ENCODE measurements at regions not wholly inside any gene's neighbourhood (a gene's known extent, or its start where the extent isn't known, plus 50 kb on each side); places are given as distances from the start of the nearest gene placed in this dataset.

DNA sequence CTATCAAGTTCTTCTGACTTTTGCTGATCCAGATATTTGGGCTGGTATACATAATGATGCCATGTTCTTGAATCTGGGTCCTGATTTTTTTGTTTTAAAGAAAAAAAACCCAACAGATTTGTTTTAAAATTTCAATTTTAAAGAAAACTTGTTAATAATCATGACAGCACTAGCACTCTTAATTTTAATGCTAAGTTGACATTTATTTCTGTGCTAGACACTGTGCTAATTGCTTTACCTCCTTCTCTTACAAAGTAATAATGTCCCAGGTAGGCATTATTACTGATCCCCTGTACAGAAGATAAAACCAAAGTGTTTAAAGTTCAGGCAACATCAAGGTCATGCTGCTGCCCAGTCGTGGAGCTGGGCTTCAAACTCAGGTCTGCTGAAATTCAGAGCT lies 101.9 kb downstream of the ZNF608 start:
- DNase-seq = no peak

DNA sequence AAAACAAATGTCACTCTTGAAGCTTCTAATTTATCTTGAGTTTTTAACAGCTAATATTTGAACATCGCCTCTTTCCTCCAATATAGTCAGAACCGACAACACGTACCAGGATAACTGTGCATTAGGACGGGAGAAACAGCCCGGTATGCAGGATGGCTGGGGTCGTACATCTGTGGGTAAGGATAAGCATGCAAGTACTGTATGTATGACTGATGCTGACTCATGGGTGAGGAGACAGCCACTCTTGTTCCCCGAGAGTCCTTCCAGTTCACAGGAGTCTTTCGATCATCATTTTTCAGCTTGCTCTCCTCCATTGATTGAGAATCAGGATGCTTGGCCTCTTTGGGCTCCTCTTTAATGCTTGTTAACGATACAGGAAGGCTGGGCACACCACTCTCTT lies 102.3 kb downstream of the ZNF608 start:
- DNase-seq = no peak

DNA sequence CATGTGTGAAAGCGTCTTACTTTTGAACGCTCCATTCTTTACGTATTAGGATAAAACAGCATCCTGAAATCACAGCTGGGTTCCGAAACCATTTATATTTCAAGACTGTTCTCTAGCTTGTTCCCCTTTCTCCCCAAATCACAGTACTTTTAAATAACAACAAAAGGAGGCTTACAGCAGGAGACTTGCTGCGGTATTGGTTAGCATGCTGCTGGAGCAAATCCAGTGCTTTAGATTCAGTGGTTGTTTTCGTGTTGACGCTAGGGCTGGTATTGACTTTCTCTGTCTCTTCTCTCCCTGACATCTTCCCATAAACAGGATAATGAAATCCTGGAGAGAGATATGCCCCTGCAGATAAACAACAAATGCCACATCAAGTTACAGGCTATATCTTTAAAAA lies 103.1 kb downstream of the ZNF608 start:
- DNase-seq = no peak

DNA sequence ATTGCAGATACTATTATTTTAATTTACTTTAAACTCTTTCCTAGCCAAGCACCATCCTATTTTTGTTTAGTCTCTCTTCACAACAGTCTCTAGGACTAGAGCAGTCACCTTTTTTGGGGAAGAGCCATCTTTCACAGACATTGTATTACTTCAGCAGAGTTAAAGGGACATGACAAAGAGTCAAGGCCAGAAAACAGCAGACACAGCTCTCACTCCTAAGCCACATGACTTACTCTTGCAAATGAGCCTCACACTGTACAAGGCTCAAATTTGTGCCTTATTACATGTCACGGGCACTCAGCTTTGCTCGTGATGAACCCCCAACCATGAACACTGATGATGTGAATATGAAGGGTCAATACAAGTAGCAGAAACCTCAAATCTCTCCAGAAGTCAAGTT lies 104.3 kb downstream of the ZNF608 start:
- no peak for DNase-seq

DNA sequence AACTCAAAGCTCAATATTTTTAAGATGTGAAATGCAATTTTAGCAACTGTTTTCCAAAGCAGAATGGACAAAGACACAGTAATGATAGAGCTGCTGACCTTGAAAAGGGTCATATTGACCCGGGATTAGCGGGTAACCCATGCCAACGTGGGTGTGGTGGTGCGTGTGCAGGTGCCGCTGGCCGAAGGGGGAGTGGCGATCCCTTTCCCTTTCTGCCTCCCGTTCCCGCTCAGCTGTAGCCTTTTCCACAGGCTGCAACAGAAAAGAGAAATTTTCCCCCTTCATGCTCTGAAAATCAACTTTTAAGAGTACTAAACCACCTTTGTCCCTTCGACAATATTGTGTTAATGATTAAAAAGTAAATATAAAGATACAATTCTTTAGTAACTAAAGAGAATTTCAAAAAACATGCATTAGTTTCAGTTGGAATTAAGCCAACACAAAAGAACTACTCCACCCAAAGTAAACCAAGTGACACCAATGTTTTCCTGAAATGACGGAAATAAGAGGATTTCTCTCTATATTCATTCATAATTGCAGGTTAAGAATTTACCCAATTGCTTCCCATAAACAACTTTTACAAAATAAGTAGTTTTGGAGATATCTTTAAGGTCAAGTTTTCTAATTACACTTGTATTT lies 105.2 kb downstream of the ZNF608 start:
- no peak for DNase-seq

DNA sequence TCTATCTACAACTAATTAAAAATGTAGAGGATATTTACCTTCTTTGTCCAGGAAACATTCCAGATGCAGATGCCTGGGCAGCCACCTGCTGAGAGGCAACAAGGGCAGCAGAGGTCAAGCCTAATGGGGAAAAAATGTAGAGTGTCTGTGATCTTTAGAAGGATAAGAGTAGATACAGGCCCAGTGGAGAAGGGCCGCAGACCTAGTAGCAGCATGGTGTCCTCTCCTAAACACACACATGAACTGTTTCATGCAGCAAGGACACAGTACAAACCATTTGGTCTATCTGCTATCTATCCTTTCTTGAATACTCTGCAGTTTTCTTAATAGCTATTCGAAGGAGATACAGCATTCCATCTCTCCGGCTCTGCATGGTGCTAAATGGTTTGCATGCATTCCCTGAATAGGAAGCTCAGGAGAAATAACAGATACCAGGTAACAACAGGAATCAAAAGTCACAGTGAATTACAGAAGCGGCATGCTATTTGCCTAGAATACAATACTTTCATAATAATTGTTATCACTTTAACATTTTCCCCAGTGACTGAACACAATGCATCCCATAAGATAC lies 107.3 kb downstream of the ZNF608 start:
- DNase-seq = no peak

DNA sequence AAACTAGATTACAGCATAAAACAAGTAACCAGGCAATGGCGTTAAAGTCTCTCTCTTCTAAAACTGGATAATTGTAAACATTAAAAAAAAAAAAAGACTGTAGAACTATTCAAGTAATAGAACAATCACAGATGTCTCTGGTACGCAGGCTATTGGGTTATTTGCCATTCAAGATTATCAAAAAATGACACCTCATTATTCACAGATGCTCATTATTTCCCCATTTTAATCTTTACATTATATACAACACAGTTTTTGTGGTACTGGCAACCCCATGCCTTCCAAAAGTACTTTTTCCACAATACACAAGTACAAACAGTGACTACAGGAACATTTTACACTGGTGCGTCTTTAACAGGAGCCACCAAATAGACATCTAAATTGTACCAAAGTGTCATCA lies 109.4 kb downstream of the ZNF608 start:
- no peak for DNase-seq

DNA sequence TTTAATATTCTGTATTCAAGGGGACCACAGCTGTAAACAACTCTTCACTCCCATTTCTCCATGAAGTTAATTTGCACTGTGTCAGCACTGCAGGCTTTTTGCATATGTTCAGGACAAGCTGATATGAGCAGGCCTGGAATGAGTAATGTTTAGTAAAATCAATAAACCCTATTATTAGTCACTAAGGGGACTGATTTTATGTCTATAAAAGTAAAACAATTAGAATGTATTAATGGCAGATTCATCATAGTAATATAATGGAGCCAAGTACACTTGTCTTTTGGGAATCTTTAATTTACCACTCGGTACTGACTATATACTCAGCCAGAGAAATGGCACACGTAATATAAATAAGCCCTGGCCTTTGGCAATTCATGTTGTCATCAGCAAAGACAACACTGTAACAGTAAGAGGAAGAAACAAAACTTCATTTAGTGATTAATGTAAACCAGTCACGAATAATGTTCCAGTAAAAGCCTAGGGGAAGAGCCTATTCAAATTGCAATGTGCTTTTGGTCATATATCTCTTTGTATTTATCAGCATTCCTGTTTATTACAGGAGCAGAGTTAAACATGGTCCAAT lies 111.6 kb downstream of the ZNF608 start:
- no peak for DNase-seq

DNA sequence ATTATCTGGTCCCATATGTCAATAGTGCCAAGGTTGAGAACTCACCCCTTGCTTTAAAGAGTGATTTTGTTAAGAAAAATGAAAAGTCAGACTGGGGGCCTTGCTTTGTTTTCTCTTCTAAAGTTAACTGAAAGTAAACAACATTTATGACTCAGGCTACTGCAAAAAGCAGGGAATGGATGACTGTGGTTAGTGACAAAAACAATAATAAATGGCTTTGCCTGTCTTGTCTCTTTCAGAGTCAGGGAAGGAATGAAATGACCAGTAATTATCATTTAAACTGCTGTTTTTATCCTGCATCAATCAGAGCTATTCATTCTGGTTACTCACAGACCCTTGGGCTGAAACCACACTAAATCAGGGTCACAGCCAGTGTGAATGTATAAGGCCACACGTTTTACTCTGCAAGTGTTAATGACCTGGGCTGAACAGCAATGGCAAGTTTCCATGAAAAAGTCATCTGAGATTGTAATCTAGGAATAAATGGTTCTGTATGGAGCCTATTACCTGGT lies 112.2 kb downstream of the ZNF608 start:
- DNase-seq = no peak

DNA sequence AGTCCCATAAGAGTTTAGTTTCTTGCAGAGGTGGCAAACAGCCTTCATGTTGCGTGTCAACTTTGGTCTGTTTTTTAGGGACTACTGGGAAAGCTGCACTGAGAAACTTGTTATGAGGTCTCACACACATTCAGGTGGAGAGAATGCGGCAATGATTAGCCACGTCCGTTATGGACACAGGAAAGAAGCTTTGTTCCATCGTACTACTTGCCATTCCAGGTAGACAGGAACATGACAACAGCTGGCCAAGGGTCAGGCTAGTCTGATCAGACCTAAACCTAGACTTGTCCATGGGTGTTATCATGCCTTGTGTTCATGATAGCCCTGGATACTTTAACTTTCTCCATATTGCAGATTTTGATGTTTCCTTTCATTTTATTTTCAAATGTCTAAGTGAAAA lies 113.2 kb downstream of the ZNF608 start:
- no peak for DNase-seq

DNA sequence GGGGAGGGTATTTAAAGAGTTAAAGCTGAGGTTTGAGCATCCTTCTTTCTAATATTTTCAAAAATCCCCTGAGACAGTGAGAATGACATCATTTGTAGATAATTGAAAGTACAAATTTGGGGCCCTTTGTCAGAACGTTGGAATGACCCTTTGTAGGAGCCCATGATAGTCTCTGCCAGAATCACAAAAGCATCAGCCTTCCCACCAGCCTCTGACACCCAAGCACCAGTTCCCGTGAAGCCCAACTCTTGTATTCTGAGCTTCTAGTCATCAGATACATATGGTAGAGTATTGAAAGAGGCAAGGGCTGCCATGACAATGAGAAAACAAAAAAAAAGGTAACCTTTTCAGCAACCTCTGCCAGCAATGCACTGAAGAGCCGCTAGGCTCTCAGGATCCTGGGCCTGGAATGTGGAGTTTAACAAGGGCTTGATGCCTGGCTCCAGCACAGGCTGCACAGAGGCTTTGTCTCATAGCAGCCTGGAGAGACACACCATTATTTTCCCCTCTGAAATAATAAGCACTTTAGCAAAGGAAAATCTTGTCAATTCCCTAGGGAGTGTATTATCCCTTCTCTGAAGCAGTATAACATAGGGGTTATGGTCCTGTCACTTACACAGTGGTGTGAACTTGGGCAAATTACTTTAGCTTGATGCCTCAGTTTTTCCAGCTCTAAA lies 114.4 kb downstream of the ZNF608 start:
- DNase-seq = peak; percentile 25

DNA sequence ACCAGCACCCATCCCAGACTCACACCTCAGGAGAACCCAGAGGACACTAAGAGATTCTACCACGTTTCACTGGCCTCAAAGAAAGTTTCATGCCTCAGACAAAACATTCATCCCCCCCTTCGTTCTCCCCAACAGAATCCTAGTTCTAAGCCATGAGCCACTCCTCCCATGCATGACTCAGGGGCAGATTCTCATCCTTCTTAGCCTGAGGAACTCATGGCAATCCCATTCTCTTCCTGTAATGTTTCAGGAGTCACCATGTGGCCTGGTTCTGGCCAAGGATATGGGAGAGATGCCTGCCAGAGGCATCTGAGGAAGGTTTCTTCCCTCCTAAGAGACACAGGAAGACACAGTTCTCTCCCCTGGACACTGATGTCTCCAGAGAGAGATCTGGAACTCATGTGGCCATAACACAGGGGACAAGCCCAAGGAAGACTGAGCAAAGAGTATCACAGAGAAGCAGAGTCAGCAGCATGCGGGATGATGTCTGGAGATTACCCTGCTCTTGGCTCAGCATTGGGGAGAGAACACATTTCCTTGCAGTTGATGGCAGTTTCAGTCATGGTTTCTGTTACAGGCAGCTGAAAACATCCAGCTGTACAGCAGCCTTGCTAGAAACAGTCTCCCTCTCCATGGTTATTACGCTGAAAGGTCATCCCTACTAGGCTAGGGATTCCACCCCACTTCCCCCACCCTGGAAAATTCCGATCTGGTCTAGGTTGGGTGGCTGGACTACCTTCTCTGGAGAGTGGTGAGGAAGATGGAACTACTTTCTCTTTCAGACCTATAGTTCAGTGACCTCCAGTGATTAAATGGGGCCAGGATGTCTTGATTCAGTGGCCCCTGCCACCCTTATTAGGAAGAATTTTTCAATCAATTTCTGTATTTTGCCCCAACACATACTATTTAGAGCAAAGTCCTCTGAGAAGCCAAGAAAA lies 115.4 kb downstream of the ZNF608 start:
- no peak for DNase-seq

DNA sequence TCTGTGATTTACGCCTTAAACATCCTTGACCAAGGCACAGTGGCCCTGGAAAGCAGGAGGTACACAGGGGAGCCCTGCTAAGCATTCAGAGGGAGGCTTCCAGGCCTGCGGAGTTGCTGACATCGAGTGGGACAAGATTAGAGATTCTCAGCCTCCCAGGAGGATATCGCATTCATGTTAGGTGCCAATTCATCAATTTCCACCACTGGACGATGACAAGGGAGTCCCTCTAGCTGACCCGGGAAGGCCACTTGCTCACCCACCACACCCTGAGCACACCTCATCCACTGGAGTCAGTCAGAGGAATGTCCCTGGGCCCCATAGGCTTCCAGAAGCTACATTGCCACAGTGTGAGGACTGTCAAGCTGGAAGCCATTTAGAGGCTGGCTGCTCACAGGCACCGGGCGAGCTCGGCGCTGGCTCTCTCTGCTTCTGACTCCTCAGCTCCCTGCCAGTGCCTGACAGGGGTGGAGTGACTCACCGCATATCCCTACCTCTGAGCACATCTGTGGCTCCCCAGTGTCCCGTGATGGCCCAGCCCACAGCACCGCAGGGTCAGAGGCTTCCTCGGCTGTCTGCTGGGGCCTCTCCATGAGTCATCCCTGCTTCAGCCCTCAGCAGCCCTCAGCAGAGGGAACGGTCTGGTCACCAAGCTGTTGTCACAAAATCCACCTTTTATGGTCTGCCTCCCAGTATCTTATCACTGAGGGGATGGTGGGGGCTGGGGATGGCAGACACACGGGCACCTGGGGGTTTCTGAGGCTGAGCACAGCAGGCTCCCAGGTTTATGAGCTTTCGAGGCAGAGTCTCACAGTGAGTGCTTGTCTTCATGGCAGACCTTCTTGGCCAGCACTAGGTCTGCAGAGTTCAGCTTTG lies 117.5 kb downstream of the ZNF608 start:
- DNase-seq = peak; percentile 7

DNA sequence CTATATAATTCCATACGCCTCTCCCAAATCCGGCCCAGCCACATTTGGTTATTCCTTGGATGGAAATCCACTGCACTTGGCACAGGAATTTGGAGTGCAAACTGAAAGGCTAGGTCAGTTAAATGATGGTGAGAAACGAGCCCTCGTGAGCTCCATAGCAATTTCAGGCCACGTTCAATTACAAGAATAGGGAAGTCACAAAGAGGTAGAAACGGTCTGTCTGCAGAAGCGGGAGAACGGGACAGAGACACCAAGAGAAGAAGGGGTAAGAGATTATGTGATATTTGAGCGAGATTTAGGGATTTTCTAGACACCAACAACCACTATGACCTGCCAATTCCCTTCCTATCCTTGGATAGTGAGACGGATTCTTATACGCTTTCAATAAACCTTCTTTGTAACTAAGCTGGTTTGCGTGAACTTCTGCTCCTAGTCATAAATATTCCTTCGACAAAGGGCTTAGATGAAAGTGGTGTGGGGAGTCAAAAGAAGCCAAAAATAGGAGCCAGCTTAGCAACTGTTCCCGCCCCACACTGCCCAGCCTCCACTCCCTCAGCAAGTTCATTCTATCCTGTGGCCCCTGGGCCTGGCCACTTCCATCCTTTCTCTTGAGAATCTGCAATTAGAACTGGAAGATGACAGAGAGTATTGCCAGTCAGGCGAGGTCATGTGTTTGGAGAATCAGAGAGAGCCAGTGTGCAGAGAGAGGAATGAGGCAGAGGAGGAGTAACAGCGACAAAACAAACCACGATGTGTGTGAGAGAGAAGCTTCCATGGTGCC lies 118.4 kb downstream of the ZNF608 start:
- no peak for DNase-seq

DNA sequence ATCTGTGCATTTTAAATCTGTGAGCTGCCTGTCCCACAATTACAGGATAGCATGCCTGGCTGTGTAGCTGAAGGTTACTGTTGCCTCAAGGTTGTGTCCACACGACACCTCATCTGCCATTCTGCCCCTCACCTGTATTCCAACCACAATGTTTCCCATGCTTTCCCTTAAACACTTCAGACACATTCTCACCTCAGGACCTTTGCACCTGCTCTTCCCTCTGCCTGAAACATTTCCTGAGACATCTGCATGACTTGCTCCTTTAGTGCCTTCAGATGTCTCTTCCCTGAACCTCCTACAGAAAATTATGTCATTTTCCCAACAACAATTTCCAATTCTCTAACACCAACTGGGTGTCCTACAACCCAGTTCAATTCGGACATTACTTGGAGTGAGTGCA lies 120.4 kb downstream of the ZNF608 start:
- no peak for DNase-seq

DNA sequence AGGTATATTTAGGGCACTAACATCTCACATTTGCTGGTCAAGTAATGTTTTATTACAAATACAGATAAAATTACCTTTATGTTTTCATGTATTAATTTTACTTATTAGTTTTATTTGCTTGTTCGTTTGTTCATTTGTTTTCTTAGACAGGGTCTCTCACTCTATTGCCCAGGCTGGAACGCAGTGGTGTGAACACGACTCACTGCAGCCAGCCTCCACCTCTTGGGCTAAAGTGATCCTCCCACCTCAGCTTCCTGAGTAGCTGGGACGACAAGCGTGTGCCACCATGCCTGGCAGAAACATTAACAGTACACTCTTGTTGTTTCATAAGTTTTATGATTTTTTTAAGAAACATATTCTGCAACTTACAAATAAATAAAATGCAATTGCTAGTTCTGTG lies 123.2 kb downstream of the ZNF608 start:
- no peak for DNase-seq

DNA sequence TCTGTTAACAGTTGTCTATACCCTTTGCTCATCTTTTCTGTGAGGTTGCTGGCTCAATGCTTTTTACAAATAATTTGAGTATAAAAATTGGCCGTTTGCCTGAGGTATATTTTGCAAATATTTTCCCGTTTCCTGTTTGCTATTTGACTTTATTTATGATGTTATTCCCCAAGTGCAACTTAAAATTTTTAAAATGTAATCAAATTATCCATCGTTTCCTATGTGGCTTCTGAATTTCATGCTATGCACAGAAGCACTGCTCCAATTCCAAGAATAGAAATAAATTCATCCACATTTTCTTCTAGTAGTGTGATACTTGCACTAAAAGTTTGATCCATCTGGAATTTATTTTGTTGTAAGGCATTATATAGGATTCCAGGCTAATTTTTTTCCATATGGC lies 123.6 kb downstream of the ZNF608 start:
- no peak for DNase-seq

DNA sequence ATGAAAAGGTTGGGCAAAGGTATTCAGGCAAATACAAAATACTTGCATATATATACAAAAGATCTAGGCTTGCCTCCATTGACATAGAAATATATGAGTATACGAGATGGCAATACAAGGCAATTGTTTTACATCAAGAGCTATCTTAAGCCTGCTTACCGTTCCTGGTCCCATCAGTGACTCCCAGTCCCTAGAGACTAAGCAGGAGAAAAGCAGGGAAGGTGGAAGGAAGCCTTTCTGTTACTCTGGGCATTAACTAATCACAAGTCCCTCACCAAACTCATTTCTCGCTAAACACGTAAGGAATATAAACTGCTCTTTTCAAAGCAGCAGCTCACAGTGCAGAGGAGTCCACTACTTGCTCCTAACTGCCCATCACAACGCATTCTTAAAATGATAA lies 125.2 kb downstream of the ZNF608 start:
- no peak for DNase-seq

DNA sequence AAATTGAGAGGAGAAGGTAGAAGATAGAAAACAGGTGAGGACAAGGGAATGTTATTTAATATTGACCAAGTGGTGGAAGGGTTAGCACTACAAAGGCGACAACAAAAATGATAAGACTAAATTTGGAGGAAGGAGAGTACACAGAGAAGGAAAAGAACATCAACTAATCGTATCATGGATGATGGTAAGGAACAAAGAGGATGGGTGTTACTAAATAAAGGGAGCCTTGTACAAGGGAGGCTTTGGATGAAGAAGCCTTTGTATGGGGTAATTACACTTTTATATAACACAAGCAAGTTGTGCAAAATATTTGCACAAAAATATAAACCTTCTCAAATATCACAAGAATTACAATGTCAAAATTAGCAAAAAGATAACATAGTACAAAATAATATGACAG lies 125.7 kb downstream of the ZNF608 start:
- no peak for DNase-seq

DNA sequence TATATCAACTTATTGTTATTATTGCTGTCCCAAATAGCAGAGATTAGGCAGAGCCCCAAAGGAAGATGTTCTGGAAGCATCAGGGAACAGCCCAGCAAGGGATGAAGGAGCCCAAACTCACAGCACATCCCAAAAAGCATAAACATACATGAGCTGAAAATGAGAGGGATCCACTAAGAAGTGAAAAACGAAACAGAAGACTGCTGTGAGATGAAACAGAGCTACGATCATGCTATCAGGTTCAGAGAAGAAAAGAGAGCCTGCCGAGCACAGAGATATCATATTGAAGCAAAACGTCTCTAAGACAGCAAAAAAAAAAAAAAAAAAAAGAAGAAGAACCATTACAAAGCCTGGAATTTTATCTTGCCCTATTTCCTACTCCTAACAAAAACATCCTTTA lies 127.3 kb downstream of the ZNF608 start:
- no peak for DNase-seq

DNA sequence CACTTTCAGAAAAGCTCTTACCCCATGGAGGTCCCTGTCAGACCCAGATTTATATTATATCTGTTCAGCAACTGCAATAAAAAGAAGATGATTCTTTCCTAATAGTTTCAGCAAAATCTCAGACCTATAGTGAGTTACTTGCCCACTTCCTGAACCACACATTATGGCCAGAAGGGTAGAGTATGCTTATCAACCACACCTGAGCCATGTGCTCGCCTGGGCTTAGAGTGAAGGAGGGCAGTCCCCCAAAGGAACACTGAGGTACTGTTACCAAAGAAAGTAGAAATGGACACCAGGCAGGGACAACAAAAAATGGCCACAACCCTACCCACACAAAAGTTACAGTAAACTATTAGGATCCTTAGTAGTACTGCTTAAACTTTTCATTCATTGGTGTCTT lies 128.7 kb downstream of the ZNF608 start:
- no peak for DNase-seq
